Liver (tissue), 6 donors: ENCODE measurements at regions not wholly inside any gene's neighbourhood (a gene's known extent, or its start where the extent isn't known, plus 50 kb on each side); places are given as distances from the start of the nearest gene placed in this dataset.
"Not testable (repeated sequence)": the region's sequence is repeated elsewhere in the genome, so short reads cannot be mapped to it uniquely, and the experiment has no call there.

ENCODE experiments used
- DNase-seq: peaks from one replicate; pipeline ENCODE4 v3.0.0-alpha.2; 2017; ENCODE audit warnings: low spot score
- H3K27ac ChIP-seq, 2 donors: one replicate each; pipeline ENCODE4 v1.7.0; 2013; ENCODE audit warnings: inconsistent platforms in 2 of 2, low read length in 2 of 2, control low read depth in 1 of 2, low read depth in 1 of 2, mild to moderate bottlenecking in 1 of 2
- H3K27me3 ChIP-seq, 4 donors: one replicate each; pipeline versions ENCODE4 v1.6.1 to v1.7.0; 2013; ENCODE audit warnings: low read length in 3 of 4, inconsistent platforms in 1 of 4, mild to moderate bottlenecking in 1 of 4, moderate library complexity in 1 of 4; ENCODE audit not compliant: control insufficient read depth in 4 of 4, insufficient read depth in 4 of 4
- H3K36me3 ChIP-seq, 4 donors: one replicate each; pipeline versions ENCODE4 v1.6.1 to v1.7.0; 2013; ENCODE audit warnings: low read length in 3 of 4, mild to moderate bottlenecking in 3 of 4, low read depth in 1 of 4, moderate library complexity in 1 of 4; ENCODE audit not compliant: control insufficient read depth in 4 of 4, insufficient read depth in 3 of 4
- H3K4me1 ChIP-seq, 4 donors: one replicate each; pipeline versions ENCODE4 v1.6.1 to v1.7.0; 2013; ENCODE audit warnings: low read length in 3 of 4, mild to moderate bottlenecking in 3 of 4, moderate library complexity in 1 of 4; ENCODE audit not compliant: control insufficient read depth in 4 of 4, insufficient read depth in 4 of 4
- H3K4me3 ChIP-seq, 3 donors: one replicate each; pipeline versions ENCODE4 v1.6.1 to v1.7.0; 2013; ENCODE audit warnings: low read length in 3 of 3, control low read depth in 1 of 3, low read depth in 1 of 3, mild to moderate bottlenecking in 1 of 3
- H3K9ac ChIP-seq, 2 donors: one replicate each; pipeline ENCODE4 v1.7.0; 2013; ENCODE audit warnings: low read length in 2 of 2, mild to moderate bottlenecking in 2 of 2, moderate library complexity in 2 of 2, control low read depth in 1 of 2, low read depth in 1 of 2
- H3K9me3 ChIP-seq, 4 donors: one replicate each; pipeline versions ENCODE4 v1.6.1 to v1.7.0; 2013; ENCODE audit warnings: low read length in 3 of 4; ENCODE audit not compliant: control insufficient read depth in 4 of 4
- WGBS: extraction: QIAGEN DNeasy Blood & Tissue Kit; methylation state at CpG from one replicate; pipeline ENCODE4 v1.1.7; 2013; 5-methylcytosine and 5-hydroxymethylcytosine counted together
- donor health status: healthy.
- donor health status: healthy.
- donor health status: healthy.

DNA sequence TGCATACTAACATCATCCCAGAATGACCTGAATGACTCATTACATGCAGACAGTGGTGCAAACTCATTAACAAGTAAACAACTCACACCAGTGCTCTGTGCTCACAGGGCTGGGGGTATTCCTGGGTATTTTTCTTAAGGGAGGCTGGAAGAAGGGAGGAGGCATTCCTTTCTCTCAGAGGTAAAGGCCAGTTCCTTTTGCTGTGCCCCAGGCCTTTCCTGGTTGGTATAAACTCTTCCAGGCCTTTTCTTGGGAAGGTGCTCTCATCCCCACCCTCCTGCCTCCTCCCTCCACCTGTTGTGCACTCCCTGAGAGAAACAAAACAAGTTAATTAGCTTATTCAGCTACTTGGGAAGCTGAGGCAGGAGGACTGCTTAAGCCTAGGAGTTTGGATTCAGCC is 4779.2 kb upstream of the OR11H1 start:
- not testable (repeated sequence) for H3K27ac ChIP-seq, H3K36me3 ChIP-seq, H3K9me3 ChIP-seq, H3K4me1 ChIP-seq, DNase-seq, H3K27me3 ChIP-seq, H3K4me3 ChIP-seq, H3K9ac ChIP-seq

DNA sequence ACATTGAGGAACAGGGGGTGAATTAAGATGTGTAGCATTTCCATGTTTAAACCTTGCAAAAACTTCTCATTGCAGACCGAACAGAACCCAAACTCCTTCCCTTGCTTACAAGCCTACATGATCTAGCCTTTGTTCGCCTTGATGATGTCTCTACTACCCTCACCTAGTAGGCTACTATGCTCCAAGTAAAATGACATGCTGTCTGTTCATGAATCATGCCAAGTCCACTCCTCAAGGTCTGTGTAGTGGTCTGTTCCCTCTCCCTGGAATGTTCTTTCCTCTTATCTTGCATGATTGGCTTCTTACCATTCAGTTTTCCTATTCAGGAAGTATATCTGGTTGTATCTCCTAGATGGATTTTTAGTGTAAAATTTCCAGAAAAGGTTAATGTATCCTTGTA is 4778.6 kb upstream of the OR11H1 start:
- not testable (repeated sequence) for H3K36me3 ChIP-seq, H3K4me3 ChIP-seq, H3K9ac ChIP-seq, H3K27me3 ChIP-seq, H3K9me3 ChIP-seq, DNase-seq, H3K4me1 ChIP-seq, H3K27ac ChIP-seq
- WGBS = 33% methylated on average over 2 of the region's 2 CpGs

DNA sequence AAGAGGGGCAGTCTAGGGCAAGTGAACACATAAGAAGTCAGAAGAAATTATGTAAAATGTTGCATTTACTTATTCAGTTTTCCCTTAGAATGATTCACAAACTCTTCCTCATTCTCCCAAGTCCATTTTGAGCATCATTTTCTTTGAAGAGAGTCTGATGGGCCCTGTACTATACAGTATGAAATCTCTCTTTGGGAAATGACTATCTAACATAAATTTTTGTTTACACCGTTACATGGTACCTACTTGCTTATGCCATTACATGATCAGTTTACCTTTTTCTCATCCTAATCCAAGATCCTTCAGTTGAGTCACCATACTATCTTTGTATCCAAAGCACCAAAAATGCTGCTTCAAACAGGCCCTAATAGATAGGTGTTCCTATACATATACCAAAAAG is 4774.4 kb upstream of the OR11H1 start:
- H3K9ac ChIP-seq, H3K36me3 ChIP-seq, H3K4me1 ChIP-seq, H3K4me3 ChIP-seq, H3K27ac ChIP-seq, H3K9me3 ChIP-seq, H3K27me3 ChIP-seq, DNase-seq: not testable (repeated sequence)
- 42% methylated on average over 1 of the region's 1 CpG for WGBS

DNA sequence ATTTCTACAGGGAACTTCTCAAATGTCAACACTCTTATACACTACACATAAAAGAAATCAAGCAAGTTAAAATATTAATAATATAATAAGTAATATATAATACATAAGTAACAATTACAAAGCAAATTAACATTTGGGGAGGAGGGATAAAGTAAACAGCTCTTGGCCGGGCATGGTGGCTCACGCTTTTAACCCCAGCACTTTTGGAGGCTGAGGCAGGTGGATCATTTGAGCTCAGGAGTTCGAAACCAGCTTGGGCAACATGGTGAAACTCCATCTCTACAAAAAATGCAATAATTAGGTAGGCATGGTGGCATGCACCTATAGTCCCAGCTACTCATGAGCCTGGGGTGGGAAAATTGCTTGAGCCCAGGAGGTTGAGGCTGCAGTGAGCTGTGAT is 4772.6 kb upstream of the OR11H1 start:
- H3K27ac ChIP-seq, H3K4me1 ChIP-seq, H3K9me3 ChIP-seq, DNase-seq, H3K27me3 ChIP-seq, H3K4me3 ChIP-seq, H3K9ac ChIP-seq, H3K36me3 ChIP-seq: not testable (repeated sequence)
- WGBS = 37% methylated on average over 3 of the region's 3 CpGs

DNA sequence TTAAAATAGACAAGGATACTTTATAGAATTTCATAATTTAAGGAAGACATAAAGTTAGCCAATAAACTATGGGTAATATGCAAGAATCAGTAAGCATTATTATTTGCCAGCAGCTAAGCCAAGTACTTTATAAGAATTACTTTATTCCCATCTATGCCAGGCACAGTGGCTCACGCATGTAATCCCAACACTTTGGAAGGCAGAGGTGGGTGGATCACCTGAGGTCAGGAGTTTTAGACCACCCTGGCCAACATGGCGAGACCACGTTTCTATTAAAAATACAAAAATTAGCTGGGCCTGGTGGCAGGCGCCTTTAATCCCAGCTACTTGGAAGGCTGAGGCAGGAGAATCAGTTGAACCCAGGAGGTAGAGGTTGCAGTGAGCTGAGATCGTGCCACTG is 4767.6 kb upstream of the OR11H1 start:
- H3K4me3 ChIP-seq, H3K36me3 ChIP-seq, H3K27ac ChIP-seq, H3K9me3 ChIP-seq, H3K4me1 ChIP-seq, H3K9ac ChIP-seq, DNase-seq, H3K27me3 ChIP-seq: not testable (repeated sequence)
- WGBS = 36% methylated on average over 5 of the region's 5 CpGs

DNA sequence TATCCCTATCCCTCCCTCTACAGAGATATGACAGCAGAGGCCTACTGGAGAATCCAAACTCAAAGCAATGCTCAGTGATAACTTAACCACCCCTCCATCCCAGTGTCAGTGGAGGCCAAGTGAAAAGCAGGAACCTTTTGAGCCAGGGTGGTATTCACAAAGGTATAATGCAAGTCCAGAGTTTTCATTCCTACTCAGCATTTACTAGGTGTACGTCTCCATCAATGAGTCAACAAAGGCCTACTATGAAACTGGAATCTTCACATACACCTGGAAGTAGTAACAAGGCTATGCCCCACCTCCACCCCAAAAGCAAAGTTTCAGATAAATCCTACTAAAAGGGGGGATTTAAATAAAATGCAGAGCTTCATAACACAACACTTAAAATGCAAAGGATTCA is 4761.7 kb upstream of the OR11H1 start:
- 67% methylated on average over 1 of the region's 1 CpG for WGBS
- H3K4me1 ChIP-seq, H3K36me3 ChIP-seq, H3K27ac ChIP-seq, DNase-seq, H3K9ac ChIP-seq, H3K27me3 ChIP-seq, H3K4me3 ChIP-seq: not testable (repeated sequence)
- H3K9me3 ChIP-seq = peaks cover 0 to 13% (median 2%) of the 10 kb centered on the region in 4 donors

DNA sequence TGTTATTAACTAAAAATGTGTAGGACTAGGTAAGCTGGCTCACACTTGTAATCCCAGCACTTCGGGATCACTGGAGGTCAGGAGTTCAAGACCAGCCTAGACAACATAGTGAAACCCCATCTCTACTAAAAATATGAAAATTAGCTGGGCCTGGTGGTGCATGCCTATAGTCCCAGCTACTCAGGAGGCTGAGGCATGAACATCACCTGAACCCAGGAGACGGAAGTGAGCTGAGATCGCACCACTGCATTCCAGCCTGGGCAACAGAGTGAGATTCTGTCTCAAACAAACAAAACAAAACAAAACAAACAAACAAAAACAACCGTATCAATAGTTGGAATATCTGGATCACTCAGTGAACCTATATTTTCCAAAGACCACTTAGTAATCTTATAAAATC is 4759.1 kb upstream of the OR11H1 start:
- H3K36me3 ChIP-seq, H3K4me1 ChIP-seq, H3K27me3 ChIP-seq, H3K4me3 ChIP-seq, H3K27ac ChIP-seq, DNase-seq, H3K9ac ChIP-seq: not testable (repeated sequence)
- peaks cover 0 to 17% (median 2%) of the 10 kb centered on the region in 4 donors for H3K9me3 ChIP-seq
- 69% methylated on average over 4 of the region's 4 CpGs for whole genome bisulfite sequencing

DNA sequence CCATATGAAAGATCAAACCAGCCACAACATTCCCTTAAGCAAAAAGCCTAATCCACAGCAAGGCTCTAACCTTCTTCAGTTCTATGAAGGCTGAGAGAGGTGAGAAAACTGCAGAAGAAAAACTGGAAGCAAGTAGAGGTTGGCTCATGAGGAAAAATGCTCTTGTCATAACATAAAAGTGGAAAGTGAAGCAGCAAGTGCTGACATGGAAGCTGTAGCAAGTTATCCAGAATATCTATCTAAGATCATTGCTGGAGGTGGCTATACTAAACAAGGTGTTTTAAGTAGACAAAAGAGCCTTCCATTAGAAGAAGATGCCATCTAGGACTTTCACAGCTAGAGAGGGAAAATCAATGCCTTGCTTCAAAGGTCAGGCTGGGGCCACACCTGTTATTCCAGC is 4756.2 kb upstream of the OR11H1 start:
- H3K9me3 ChIP-seq = peaks cover 0 to 17% (median 2%) of the 10 kb centered on the region in 4 donors
- DNase-seq, H3K4me1 ChIP-seq, H3K9ac ChIP-seq, H3K27me3 ChIP-seq, H3K4me3 ChIP-seq, H3K27ac ChIP-seq, H3K36me3 ChIP-seq: not testable (repeated sequence)

DNA sequence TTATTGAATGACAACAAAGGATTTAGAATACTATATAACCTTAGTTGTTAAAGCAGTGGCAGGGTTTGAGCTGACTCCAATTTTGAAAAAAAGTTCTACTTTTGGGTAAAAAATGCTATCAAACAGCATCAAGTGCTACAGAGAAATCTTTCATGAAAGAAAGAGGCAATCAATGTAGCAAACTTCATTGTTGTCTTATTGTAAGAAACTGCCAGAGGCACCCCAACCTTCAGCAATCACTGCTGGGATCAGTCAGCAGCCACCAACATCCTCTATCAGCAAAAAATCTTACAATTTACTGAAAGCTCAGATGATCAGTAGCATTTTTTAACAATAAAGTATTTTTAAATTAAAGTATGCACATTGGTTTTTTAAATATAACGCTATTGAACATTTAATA is 4754.7 kb upstream of the OR11H1 start:
- not testable (repeated sequence) for H3K27me3 ChIP-seq, H3K27ac ChIP-seq, H3K4me1 ChIP-seq, H3K9ac ChIP-seq, DNase-seq, H3K4me3 ChIP-seq, H3K36me3 ChIP-seq
- peaks cover 0 to 13% (median 2%) of the 10 kb centered on the region in 4 donors for H3K9me3 ChIP-seq
- 9% methylated on average over 1 of the region's 1 CpG for WGBS
